Sigmoid colon (tissue), 4 donors: ENCODE measurements at regions not wholly inside any gene's neighbourhood (a gene's known extent, or its start where the extent isn't known, plus 50 kb on each side); places are given as distances from the start of the nearest gene placed in this dataset.

Source experiments
- EP300 ChIP-seq, 4 donors: sonication (generic); formaldehyde crosslinking; IDR thresholded peaks; one replicate each; pipeline ENCODE4 v1.6.1; 2017; ENCODE audit warnings: antibody characterized with exemption in 4 of 4
- POLR2A ChIP-seq, 2 donors: fragments of 450-650 bp; IDR thresholded peaks; one replicate each; pipeline ENCODE4 v1.6.1; 2016; ENCODE audit warnings: antibody characterized with exemption in 2 of 2, mild to moderate bottlenecking in 2 of 2, moderate library complexity in 2 of 2

DNA sequence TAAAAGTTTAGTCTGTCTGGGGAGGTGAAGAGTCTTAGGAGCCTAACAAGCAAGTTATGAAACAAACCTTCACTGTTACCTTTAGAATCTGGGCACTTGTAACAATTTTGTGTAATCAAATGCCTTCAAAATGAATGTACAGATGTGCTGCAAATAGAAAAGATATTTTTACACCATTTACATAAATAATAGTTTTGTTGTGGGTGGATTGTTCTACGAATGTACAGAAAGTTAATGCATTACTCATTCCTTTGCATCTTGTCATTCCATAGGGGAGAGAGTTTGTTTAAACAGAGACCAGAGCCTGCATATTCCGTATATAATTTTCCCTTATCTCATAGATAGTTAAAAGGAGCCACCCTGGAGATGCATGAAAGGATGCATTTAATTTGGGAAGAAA lies 576.9 kb upstream of the SGCD start:
- no peak for TF ChIP-seq EP300 (IDR thresholded peaks at IDR 0.05)
- no peak for TF ChIP-seq POLR2A (IDR thresholded peaks at IDR 0.05)
